Skeletal muscle cell (primary cell): ENCODE measurements at regions not wholly inside any gene's neighbourhood (a gene's known extent, or its start where the extent isn't known, plus 50 kb on each side); places are given as distances from the start of the nearest gene placed in this dataset.

Experiments used
- DNase-seq: peaks from one replicate; pipeline ENCODE4 v3.0.0-alpha.2; 2010; ENCODE audit warnings: low read depth
- H3K4me3 ChIP-seq: 2 replicates; pipeline ENCODE4 v1.5.1; 2011; ENCODE audit warnings: low read depth, mild to moderate bottlenecking, control low read depth, low read length, moderate library complexity

DNA sequence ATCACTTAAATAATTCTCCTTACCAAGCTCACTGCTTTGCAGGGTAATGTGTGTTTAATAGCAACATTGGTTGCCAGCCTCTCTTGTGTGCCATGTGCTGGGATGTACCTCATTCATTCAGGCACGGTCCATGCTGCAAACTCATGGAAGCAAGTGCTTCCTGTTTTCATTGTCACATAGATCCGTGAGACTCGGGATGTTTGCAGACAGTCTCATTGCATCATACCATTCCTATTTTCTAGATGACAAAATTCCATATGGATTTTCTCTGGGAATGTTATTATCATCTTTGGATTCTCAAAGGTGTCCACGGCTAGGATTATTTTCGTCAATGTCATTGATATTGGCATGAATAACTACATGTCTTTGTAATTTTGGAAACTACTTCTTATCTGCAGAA, 60.0 kb upstream of the HDAC4 start:
- H3K4me3 ChIP-seq: no peak overlapping the region
- DNase-seq: no peak

DNA sequence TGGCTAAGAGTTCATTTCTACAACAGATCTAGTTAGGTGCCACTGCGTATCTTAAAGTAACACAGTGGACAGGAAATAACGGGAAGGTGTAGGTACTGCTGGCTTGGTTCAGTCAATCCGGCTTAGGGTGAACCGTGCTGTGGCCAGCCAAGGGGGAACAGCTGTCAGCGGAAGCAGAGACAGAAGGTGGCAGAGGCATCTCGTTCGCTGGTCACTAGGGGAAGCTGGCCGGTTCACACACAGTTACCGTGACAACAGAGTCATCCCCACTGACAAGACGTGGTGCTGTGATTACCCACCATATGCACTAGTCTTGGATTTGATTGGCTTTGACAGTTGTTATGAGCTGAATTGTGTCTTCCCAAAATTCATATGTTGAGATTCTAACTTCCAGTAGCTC, 58.8 kb upstream of the HDAC4 start:
- H3K4me3 ChIP-seq: no peak overlapping the region
- DNase-seq: no peak

DNA sequence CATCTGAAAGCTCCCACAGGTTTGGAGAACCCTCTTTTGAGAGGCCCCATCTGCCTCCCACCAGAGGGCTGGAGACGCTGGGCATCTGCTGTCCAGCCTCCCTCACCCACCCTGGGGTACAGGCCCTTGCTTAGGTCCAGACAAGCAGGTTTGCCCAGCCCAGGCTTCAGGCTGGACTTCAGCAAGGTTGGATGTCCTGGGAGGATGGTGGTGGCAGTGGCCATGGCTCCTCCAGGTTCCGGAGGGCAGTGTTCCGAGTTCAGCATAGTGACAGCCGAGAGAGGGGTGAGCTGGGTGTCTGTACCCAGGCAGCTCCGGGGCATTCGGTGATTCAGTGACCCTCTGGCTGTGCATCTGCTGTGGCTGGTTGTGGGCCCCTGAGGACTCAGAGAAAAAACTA, 58.2 kb upstream of the HDAC4 start:
- H3K4me3 ChIP-seq: no peak overlapping the region
- DNase-seq: no peak

DNA sequence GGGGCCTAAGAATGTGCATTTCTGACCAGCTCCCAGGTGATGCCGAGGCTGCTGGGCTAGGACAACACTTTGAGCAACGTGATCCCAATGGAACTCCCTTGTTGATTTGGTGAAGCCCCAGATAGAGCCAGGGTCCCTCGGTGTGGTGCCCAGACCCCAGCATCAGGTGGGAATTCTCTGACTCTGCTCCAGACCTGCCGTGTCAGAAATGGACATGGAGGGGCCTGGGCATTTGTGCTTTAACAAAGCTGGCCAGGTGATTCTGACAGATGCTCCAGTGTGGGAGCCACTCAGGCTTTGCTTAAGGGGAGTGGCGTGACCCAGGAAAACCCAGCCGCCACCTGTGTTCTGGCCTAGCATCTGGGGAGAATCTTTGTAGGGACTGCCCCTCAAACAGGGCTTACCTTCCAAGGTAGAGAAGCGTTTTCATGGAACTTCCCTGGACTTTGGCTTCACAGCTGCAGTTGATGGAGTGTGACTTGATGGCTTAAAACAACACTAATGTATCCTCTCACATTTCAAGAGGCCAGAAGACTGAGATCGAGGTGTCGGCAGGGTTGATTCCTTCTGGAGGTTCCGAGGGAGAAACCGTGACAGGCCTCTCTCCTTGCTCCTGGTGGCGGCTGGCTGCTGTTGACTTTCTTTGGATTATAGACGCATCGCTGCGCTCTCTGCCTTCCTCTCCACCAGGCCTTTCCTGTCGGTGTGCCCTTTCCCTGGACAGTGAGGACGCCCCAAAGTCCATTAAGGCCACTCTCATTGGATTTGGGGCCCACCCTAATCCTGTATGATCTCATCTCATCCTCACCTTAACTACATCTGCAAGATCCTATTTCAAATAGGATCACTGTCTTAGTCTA, 57.0 kb upstream of the HDAC4 start:
- H3K4me3 ChIP-seq: no peak overlapping the region
- no peak for DNase-seq

DNA sequence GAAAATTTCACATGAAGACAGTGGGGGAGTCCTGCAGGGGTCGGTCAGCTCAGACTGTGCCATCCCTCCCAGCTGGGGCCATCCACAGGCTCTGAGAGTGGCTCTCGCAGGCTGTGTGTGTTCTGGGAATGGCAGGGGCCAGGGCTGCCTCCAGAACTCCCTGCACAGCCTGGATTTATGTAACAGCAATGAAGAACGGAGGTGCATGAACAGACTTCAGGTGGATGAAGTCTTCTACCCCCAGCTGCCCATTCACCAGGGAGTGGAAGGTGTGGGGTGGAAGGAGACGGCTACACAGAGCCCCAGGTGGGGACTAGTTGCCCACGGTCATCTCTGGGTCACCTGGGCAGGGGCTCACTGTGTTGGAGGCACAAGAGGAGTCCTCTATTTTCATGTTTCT, 56.1 kb upstream of the HDAC4 start:
- no peak overlapping the region for H3K4me3 ChIP-seq
- DNase-seq: no peak

DNA sequence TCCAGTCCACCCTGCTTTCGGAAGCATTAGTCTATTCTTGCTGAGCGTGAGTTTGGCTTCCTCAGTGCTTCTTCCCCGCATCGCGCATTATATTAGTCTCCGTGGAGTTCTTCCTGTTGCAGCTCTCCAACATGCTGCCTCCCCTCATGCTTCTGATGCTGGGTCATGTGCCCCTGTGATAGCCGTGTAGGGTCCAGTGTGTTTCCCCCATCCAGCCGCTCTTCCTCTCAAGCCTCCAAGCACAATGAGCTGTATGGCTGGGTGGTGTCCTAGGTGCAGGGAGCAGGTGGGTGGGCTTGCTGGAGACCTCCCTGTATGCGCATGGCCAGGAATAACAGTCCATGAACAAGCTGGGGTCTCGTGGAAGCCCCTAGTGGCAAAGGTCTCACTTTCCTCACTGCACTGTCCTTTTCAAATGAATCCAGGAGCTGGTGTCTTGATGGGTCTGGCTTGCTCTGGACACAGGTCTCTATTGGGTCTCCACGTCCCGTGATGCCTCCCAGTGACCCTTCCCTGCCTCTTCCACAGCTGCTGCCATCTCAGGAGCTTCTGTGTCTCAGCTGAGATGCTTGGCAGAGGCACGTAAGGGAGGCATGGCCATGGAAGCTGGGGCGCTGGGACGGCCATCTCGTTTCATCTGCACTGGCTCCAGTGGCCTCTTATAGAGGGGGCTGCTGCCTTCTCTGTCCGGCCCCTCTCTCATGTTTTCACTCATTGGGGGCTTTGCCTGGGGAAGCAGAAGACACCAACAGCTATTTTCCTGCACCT, 54.8 kb upstream of the HDAC4 start:
- DNase-seq: no peak
- H3K4me3 ChIP-seq: no peak overlapping the region

DNA sequence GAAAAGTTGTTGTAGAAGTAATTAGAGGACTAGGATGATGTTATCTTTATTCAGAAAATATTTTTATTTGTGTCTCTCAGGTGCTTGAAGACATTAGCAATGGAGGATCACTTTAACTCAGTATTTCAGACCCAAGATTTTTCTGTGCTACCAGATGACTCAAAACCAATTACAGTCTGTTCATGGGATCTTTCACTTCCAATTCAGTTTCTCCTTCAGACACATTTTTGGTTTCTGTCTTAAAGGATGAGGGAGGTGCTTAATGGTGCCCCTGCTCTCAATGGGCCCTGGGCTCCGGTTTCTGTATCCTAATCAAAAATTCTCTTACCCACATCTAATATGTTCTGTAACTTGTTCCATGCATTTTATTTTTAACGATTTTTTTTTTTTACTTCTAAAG, 53.7 kb upstream of the HDAC4 start:
- no peak for DNase-seq
- no peak overlapping the region for H3K4me3 ChIP-seq
